Rectal smooth muscle tissue (tissue), 1 donor: ENCODE measurements at regions not wholly inside any gene's neighbourhood (a gene's known extent, or its start where the extent isn't known, plus 50 kb on each side); places are given as distances from the start of the nearest gene placed in this dataset.

Source experiments
- H3K27ac ChIP-seq: one replicate; pipeline ENCODE4 v1.7.0; 2013; ENCODE audit warnings: low read depth, low read length, inconsistent platforms
- H3K27me3 ChIP-seq: one replicate; pipeline ENCODE4 v1.7.0; 2013; ENCODE audit warnings: low read length; ENCODE audit not compliant: control insufficient read depth, insufficient read depth
- H3K36me3 ChIP-seq: one replicate; pipeline ENCODE4 v1.7.0; 2013; ENCODE audit warnings: low read length; ENCODE audit not compliant: control insufficient read depth, insufficient read depth
- H3K4me1 ChIP-seq: one replicate; pipeline ENCODE4 v1.7.0; 2013; ENCODE audit warnings: low read length; ENCODE audit not compliant: control insufficient read depth, insufficient read depth
- H3K4me3 ChIP-seq: one replicate; pipeline ENCODE4 v1.7.0; 2013; ENCODE audit warnings: low read length
- H3K9ac ChIP-seq: one replicate; pipeline ENCODE4 v1.7.0; 2013; ENCODE audit warnings: low read length

GRCh38 chr14:49489341-49489740 lies 96.8 kb downstream of the RPS29 start:
- Histone ChIP-seq H3K4me3 (no peak overlapping the region), H3K27ac (no peak overlapping the region), H3K9ac (no peak overlapping the region), H3K4me1 (no peaks in the 10 kb centered on the region), H3K36me3 (no peaks in the 10 kb centered on the region), H3K27me3 (no peaks in the 10 kb centered on the region)

GRCh38 chr14:49487238-49487637 lies 98.9 kb downstream of the RPS29 start:
- Histone ChIP-seq H3K36me3 (no peaks in the 10 kb centered on the region), H3K27me3 (no peaks in the 10 kb centered on the region), H3K9ac (no peak overlapping the region), H3K4me3 (no peak overlapping the region), H3K4me1 (no peaks in the 10 kb centered on the region), H3K27ac (no peak overlapping the region)

- no peak overlapping the region for H3K27ac ChIP-seq
- no peaks in the 10 kb centered on the region for H3K4me1 ChIP-seq
- no peak overlapping the region for H3K4me3 ChIP-seq
- no peaks in the 10 kb centered on the region for H3K36me3 ChIP-seq
- H3K9ac ChIP-seq = no peak overlapping the region
- no peaks in the 10 kb centered on the region for H3K27me3 ChIP-seq
Observed at GRCh38 chr14:49485290-49485689, 100.9 kb downstream of the RPS29 start.

GRCh38 chr14:49484180-49484579 lies 102.0 kb downstream of the RPS29 start:
- Histone ChIP-seq H3K4me1 (no peaks in the 10 kb centered on the region), H3K27me3 (no peaks in the 10 kb centered on the region), H3K9ac (no peak overlapping the region), H3K27ac (no peak overlapping the region), H3K4me3 (no peak overlapping the region), H3K36me3 (no peaks in the 10 kb centered on the region)

- Histone ChIP-seq H3K27me3 (no peaks in the 10 kb centered on the region), H3K27ac (no peak overlapping the region), H3K36me3 (no peaks in the 10 kb centered on the region)
Observed at GRCh38 chr14:49483268-49483667, 102.9 kb downstream of the RPS29 start.

GRCh38 chr14:49480979-49481498 lies 105.1 kb downstream of the RPS29 start:
- no peaks in the 10 kb centered on the region for H3K27me3 ChIP-seq
- no peak overlapping the region for H3K27ac ChIP-seq
- no peak overlapping the region for H3K4me3 ChIP-seq
- no peaks in the 10 kb centered on the region for H3K4me1 ChIP-seq
- H3K36me3 ChIP-seq = no peaks in the 10 kb centered on the region
- H3K9ac ChIP-seq = no peak overlapping the region

More at GRCh38 chr14:49483268-49483667, 102.9 kb downstream of the RPS29 start:
- Histone ChIP-seq H3K4me3 (no peak overlapping the region), H3K4me1 (no peaks in the 10 kb centered on the region), H3K9ac (no peak overlapping the region)

- no peak overlapping the region for H3K9ac ChIP-seq
- H3K4me3 ChIP-seq = no peak overlapping the region
- no peak overlapping the region for H3K27ac ChIP-seq
- no peaks in the 10 kb centered on the region for H3K4me1 ChIP-seq
- H3K27me3 ChIP-seq = no peaks in the 10 kb centered on the region
- H3K36me3 ChIP-seq = no peaks in the 10 kb centered on the region
Observed at GRCh38 chr14:49480053-49480760, 106.0 kb downstream of the RPS29 start.

GRCh38 chr14:49479432-49479831 lies 106.7 kb downstream of the RPS29 start:
- Histone ChIP-seq H3K4me1 (no peaks in the 10 kb centered on the region), H3K9ac (no peak overlapping the region), H3K4me3 (no peak overlapping the region), H3K36me3 (no peaks in the 10 kb centered on the region), H3K27ac (no peak overlapping the region), H3K27me3 (no peaks in the 10 kb centered on the region)

GRCh38 chr14:49478784-49479183 lies 107.4 kb downstream of the RPS29 start:
- no peaks in the 10 kb centered on the region for H3K4me1 ChIP-seq
- no peak overlapping the region for H3K4me3 ChIP-seq
- no peaks in the 10 kb centered on the region for H3K27me3 ChIP-seq
- no peaks in the 10 kb centered on the region for H3K36me3 ChIP-seq
- H3K9ac ChIP-seq = no peak overlapping the region
- H3K27ac ChIP-seq = no peak overlapping the region

- H3K4me1 ChIP-seq = no peaks in the 10 kb centered on the region
- no peak overlapping the region for H3K27ac ChIP-seq
- H3K27me3 ChIP-seq = no peaks in the 10 kb centered on the region
- H3K36me3 ChIP-seq = no peaks in the 10 kb centered on the region
- no peak overlapping the region for H3K9ac ChIP-seq
- no peak overlapping the region for H3K4me3 ChIP-seq
Observed at GRCh38 chr14:49467091-49467490, 119.1 kb downstream of the RPS29 start.

GRCh38 chr14:49464885-49465284 lies 121.3 kb downstream of the RPS29 start:
- H3K9ac ChIP-seq = no peak overlapping the region
- H3K27me3 ChIP-seq = no peaks in the 10 kb centered on the region
- no peaks in the 10 kb centered on the region for H3K36me3 ChIP-seq
- H3K4me3 ChIP-seq = no peak overlapping the region
- H3K27ac ChIP-seq = no peak overlapping the region
- no peaks in the 10 kb centered on the region for H3K4me1 ChIP-seq

- H3K36me3 ChIP-seq = no peaks in the 10 kb centered on the region
- H3K4me3 ChIP-seq = no peak overlapping the region
- no peaks in the 10 kb centered on the region for H3K27me3 ChIP-seq
- no peak overlapping the region for H3K9ac ChIP-seq
- H3K27ac ChIP-seq = no peak overlapping the region
- no peaks in the 10 kb centered on the region for H3K4me1 ChIP-seq
Observed at GRCh38 chr14:49463146-49463545, 123.0 kb downstream of the RPS29 start.
